Fibroblast of lung (primary cell): ENCODE measurements at regions not wholly inside any gene's neighbourhood (a gene's known extent, or its start where the extent isn't known, plus 50 kb on each side); places are given as distances from the start of the nearest gene placed in this dataset.

ENCODE experiments used
- EZH2 ChIP-seq: IDR thresholded peaks from 2 replicates; pipeline ENCODE4 v1.5.1; 2012; ENCODE audit warnings: low read length, control low read depth, mild to moderate bottlenecking; ENCODE audit errors: missing control alignments
- TF ChIP-seq, protein P1 (sequence below), 2 donors: IDR thresholded peaks in 1 of 2; conservative IDR thresholded peaks in 1 of 2; 1 replicate in 1 of 2; 2 replicates in 1 of 2; pipeline ENCODE4 v1.5.1; 2011 to 2012; ENCODE audit warnings: low read length in 2 of 2, control low read depth in 1 of 2, inconsistent platforms in 1 of 2, low read depth in 1 of 2, mild to moderate bottlenecking in 1 of 2

DNA sequence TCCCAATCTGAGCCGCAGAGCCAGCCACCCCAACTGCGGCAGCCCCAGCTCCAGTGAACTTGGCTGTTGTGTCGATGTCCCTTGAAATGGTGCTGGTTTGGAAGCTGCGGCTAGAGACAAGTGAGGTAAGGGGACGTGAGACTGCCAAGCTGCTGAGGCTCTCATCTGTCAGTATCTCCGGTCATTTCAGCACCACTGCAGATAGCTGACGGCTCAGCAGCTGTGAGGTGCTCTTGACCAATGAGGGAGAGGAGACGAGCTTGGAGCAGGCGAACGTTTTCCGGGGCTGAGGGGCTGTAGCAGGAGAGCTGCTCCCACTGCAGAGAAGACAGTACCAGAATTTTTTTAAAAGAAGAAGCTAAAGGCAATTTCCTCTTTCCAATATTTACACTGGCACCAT is 175.5 kb upstream of the CASK start:
- TF ChIP-seq, protein P1, sequence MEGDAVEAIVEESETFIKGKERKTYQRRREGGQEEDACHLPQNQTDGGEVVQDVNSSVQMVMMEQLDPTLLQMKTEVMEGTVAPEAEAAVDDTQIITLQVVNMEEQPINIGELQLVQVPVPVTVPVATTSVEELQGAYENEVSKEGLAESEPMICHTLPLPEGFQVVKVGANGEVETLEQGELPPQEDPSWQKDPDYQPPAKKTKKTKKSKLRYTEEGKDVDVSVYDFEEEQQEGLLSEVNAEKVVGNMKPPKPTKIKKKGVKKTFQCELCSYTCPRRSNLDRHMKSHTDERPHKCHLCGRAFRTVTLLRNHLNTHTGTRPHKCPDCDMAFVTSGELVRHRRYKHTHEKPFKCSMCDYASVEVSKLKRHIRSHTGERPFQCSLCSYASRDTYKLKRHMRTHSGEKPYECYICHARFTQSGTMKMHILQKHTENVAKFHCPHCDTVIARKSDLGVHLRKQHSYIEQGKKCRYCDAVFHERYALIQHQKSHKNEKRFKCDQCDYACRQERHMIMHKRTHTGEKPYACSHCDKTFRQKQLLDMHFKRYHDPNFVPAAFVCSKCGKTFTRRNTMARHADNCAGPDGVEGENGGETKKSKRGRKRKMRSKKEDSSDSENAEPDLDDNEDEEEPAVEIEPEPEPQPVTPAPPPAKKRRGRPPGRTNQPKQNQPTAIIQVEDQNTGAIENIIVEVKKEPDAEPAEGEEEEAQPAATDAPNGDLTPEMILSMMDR (conservative IDR thresholded peaks at IDR 0.05 in 1 of 2, IDR thresholded peaks at IDR 0.05 in 1 of 2; ENCODE audit: low read depth in 1 of 2, low read length in 2 of 2): no peak
- no peak for TF ChIP-seq EZH2
